OCI-LY1 (cell line): ENCODE measurements at regions not wholly inside any gene's neighbourhood (a gene's known extent, or its start where the extent isn't known, plus 50 kb on each side); places are given as distances from the start of the nearest gene placed in this dataset.

Experiments used
- H2AFZ ChIP-seq: fragments of 200-600 bp; sonication (generic), shearing (Covaris generic); 2 replicates; pipeline ENCODE4 v1.6.0; 2014; ENCODE audit warnings: antibody characterized with exemption, mild to moderate bottlenecking, low read length
- H3F3A ChIP-seq: fragments of 200-600 bp; sonication (generic), shearing (Covaris generic); 2 replicates; pipeline ENCODE4 v1.6.0; 2014; ENCODE audit warnings: mild to moderate bottlenecking, antibody characterized with exemption, low read length, moderate library complexity; ENCODE audit not compliant: insufficient read depth
- H3K27ac ChIP-seq: fragments of 200-600 bp; sonication (generic); 2 replicates; pipeline ENCODE4 v1.5.1; 2014; ENCODE audit warnings: low read length, mixed run types, mild to moderate bottlenecking, low read depth; ENCODE audit not compliant: poor library complexity, severe bottlenecking
- H3K27me3 ChIP-seq: fragments of 200-600 bp; sonication (generic); 2 replicates; pipeline ENCODE4 v1.6.0; 2014; ENCODE audit warnings: antibody characterized with exemption, mild to moderate bottlenecking, low read length, moderate library complexity; ENCODE audit not compliant: insufficient read depth
- H3K36me3 ChIP-seq: fragments of 200-600 bp; sonication (generic); 2 replicates; pipeline ENCODE4 v1.6.1; 2014; ENCODE audit warnings: mild to moderate bottlenecking, antibody characterized with exemption, low read length, moderate library complexity, mixed read lengths; ENCODE audit not compliant: insufficient read depth
- H3K4me1 ChIP-seq: fragments of 200-600 bp; sonication (generic); 2 replicates; pipeline ENCODE4 v1.5.1; 2014; ENCODE audit warnings: mild to moderate bottlenecking, low read length, moderate library complexity; ENCODE audit not compliant: insufficient read depth, severe bottlenecking
- H3K4me2 ChIP-seq: fragments of 200-600 bp; sonication (generic), shearing (Covaris generic); 2 replicates; pipeline ENCODE4 v1.6.1; 2014; ENCODE audit warnings: low read length
- H3K4me3 ChIP-seq: fragments of 200-600 bp; sonication (generic); 2 replicates; pipeline ENCODE4 v1.5.1; 2014; ENCODE audit warnings: low read length, low read depth, mild to moderate bottlenecking, mixed read lengths; ENCODE audit not compliant: poor library complexity, severe bottlenecking
- H3K79me2 ChIP-seq: fragments of 200-600 bp; shearing (Covaris generic); 2 replicates; pipeline ENCODE4 v1.6.1; 2016; ENCODE audit warnings: mixed run types, low read length, mixed read lengths; ENCODE audit not compliant: insufficient read depth
- H3K9ac ChIP-seq: fragments of 200-600 bp; sonication (generic), shearing (Covaris generic); 2 replicates; pipeline ENCODE4 v1.6.1; 2014; ENCODE audit warnings: mild to moderate bottlenecking, low read length, mixed read lengths
- H3K9me2 ChIP-seq: fragments of 200-600 bp; sonication (generic), shearing (Covaris generic); 2 replicates; pipeline ENCODE4 v1.6.1; 2014; ENCODE audit warnings: low read depth, mild to moderate bottlenecking, low read length, mixed read lengths
- H3K9me3 ChIP-seq: fragments of 200-600 bp; shearing (Covaris generic); 2 replicates; pipeline ENCODE4 v1.6.1; 2014; ENCODE audit warnings: low read length, mixed read lengths
- H4K20me1 ChIP-seq: fragments of 200-600 bp; sonication (generic), shearing (Covaris generic); 2 replicates; pipeline ENCODE4 v1.6.0; 2016; ENCODE audit warnings: mild to moderate bottlenecking, low read length; ENCODE audit not compliant: insufficient read depth
- CTCF ChIP-seq: fragments of 200-600 bp; sonication (generic), shearing (Covaris generic); IDR thresholded peaks from 2 replicates; pipeline ENCODE4 v1.5.1; 2017; ENCODE audit warnings: mild to moderate bottlenecking, antibody characterized with exemption, low read length, moderate library complexity, mixed read lengths
- EZH2 ChIP-seq: fragments of 200-600 bp; sonication (generic), shearing (Covaris generic); IDR thresholded peaks from 2 replicates; pipeline ENCODE4 v1.8.0; 2017; ENCODE audit warnings: borderline replicate concordance, mixed run types, mild to moderate bottlenecking, antibody characterized with exemption, low read length, moderate library complexity, mixed read lengths

- no peaks in the 10 kb centered on the region for H3K79me2 ChIP-seq
- no peak overlapping the region for H3K4me3 ChIP-seq
- no peaks in the 10 kb centered on the region for H4K20me1 ChIP-seq
- no peak overlapping the region for H3K27ac ChIP-seq
- TF ChIP-seq CTCF (no peak), EZH2 (no peak)
- H3K4me1 ChIP-seq: no peaks in the 10 kb centered on the region
- no peak overlapping the region for H2AFZ ChIP-seq
- H3K9me2 ChIP-seq: no peaks in the 10 kb centered on the region
- H3K36me3 ChIP-seq: no peaks in the 10 kb centered on the region
- H3F3A ChIP-seq: no peaks in the 10 kb centered on the region
- no peaks in the 10 kb centered on the region for H3K9me3 ChIP-seq
- H3K4me2 ChIP-seq: no peak overlapping the region
- peaks cover 4% of the 10 kb centered on the region; the same call in 1 of the 2 replicates for H3K27me3 ChIP-seq
- no peak overlapping the region for H3K9ac ChIP-seq
Observed at GRCh38 chr7:3135626-3136025, 92.0 kb upstream of the CARD11 start.

DNA sequence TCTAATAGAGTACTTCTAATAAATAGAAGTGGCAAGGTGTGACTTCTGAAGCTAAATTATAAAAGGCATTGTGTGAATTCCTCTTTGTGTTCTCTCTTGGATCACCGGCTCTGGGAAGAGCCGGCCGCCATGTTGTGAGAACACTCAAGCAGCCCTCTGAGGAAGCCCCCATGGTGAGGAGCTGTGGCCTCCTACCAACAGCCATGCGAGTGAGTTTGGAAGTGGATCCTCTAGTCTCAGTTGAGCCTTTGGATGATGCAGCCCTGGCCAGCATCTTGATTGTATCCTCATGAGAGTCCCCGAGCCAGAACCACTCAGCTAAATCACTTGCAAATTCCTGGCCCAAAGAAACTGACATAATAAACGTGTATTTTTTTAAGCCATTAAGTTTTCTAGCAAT is 94.5 kb upstream of the CARD11 start:
- H4K20me1 ChIP-seq: no peaks in the 10 kb centered on the region
- H3K36me3 ChIP-seq: no peaks in the 10 kb centered on the region
- H3K4me1 ChIP-seq: no peaks in the 10 kb centered on the region
- no peaks in the 10 kb centered on the region for H3F3A ChIP-seq
- H3K9me3 ChIP-seq: no peaks in the 10 kb centered on the region
- H3K4me3 ChIP-seq: no peak overlapping the region
- no peak overlapping the region for H3K4me2 ChIP-seq
- H3K79me2 ChIP-seq: no peaks in the 10 kb centered on the region
- H2AFZ ChIP-seq: no peak overlapping the region
- peaks cover 4% of the 10 kb centered on the region; the same call in 1 of the 2 replicates for H3K27me3 ChIP-seq
- H3K27ac ChIP-seq: no peak overlapping the region
- no peak overlapping the region for H3K9ac ChIP-seq
- no peaks in the 10 kb centered on the region for H3K9me2 ChIP-seq
- no peak for TF ChIP-seq EZH2
- TF ChIP-seq CTCF: no peak

- no peaks in the 10 kb centered on the region for H3K9me3 ChIP-seq
- no peaks in the 10 kb centered on the region for H4K20me1 ChIP-seq
- no peak overlapping the region for H3K4me2 ChIP-seq
- H3F3A ChIP-seq: no peaks in the 10 kb centered on the region
- no peaks in the 10 kb centered on the region for H3K36me3 ChIP-seq
- H3K79me2 ChIP-seq: no peaks in the 10 kb centered on the region
- H2AFZ ChIP-seq: no peak overlapping the region
- no peak overlapping the region for H3K4me3 ChIP-seq
- H3K27ac ChIP-seq: no peak overlapping the region
- no peaks in the 10 kb centered on the region for H3K4me1 ChIP-seq
- TF ChIP-seq EZH2: no peak
- no peak for TF ChIP-seq CTCF
- no peaks in the 10 kb centered on the region for H3K9me2 ChIP-seq
- H3K27me3 ChIP-seq: peaks cover 4% of the 10 kb centered on the region; the same call in 1 of the 2 replicates
- H3K9ac ChIP-seq: no peak overlapping the region
Observed at GRCh38 chr7:3138997-3139396, 95.3 kb upstream of the CARD11 start.
